GM21515 (cell line): ENCODE measurements at regions not wholly inside any gene's neighbourhood (a gene's known extent, or its start where the extent isn't known, plus 50 kb on each side); places are given as distances from the start of the nearest gene placed in this dataset.
"Not testable (repeated sequence)": the region's sequence is repeated elsewhere in the genome, so short reads cannot be mapped to it uniquely, and the experiment has no call there.

Source experiments
- ATAC-seq: cut with Tn5 transposase; IDR thresholded peaks from one replicate; pipeline ENCODE4 v1.9.1; 2021; ENCODE audit not compliant: unreplicated experiment

GRCh38 chr1:234922987-234923386 is 205.7 kb downstream of the TOMM20 start:
- ATAC-seq = no peak

- ATAC-seq = no peak
Measured at GRCh38 chr1:234921266-234922062, 207.2 kb downstream of the TOMM20 start.

GRCh38 chr1:234920843-234921140 is 207.8 kb downstream of the TOMM20 start:
- no peak for ATAC-seq

- ATAC-seq = no peak
Measured at GRCh38 chr1:234920136-234920842, 208.3 kb downstream of the TOMM20 start.

- ATAC-seq = no peak
Measured at GRCh38 chr1:234918961-234919761, 209.5 kb downstream of the TOMM20 start.

GRCh38 chr1:234918181-234918841 is 210.3 kb downstream of the TOMM20 start:
- no peak for ATAC-seq

GRCh38 chr1:234917495-234918180 is 211.0 kb downstream of the TOMM20 start:
- no peak for ATAC-seq

- no peak for ATAC-seq
Measured at GRCh38 chr1:234916840-234917239, 211.8 kb downstream of the TOMM20 start.

GRCh38 chr1:234915924-234916675 is 212.5 kb downstream of the TOMM20 start:
- no peak for ATAC-seq

GRCh38 chr1:234914606-234915290 is 213.9 kb downstream of the TOMM20 start:
- ATAC-seq = no peak

GRCh38 chr1:234913771-234914170 is 214.9 kb downstream of the TOMM20 start:
- no peak for ATAC-seq

- ATAC-seq = no peak
Measured at GRCh38 chr1:234913278-234913649, 215.4 kb downstream of the TOMM20 start.

- no peak for ATAC-seq
Measured at GRCh38 chr1:234912548-234913277, 215.9 kb downstream of the TOMM20 start.

- ATAC-seq = no peak
Measured at GRCh38 chr1:234911787-234912186, 216.8 kb downstream of the TOMM20 start.

- not testable (repeated sequence) for ATAC-seq
Measured at GRCh38 chr1:234911136-234911535, 217.5 kb downstream of the TOMM20 start.

GRCh38 chr1:234909851-234910250 is 218.8 kb downstream of the TOMM20 start:
- no peak for ATAC-seq

- ATAC-seq = no peak
Measured at GRCh38 chr1:234909307-234909810, 219.3 kb downstream of the TOMM20 start.

GRCh38 chr1:234908571-234908970 is 220.1 kb downstream of the TOMM20 start:
- no peak for ATAC-seq
